GM06990 (cell line): ENCODE measurements at regions not wholly inside any gene's neighbourhood (a gene's known extent, or its start where the extent isn't known, plus 50 kb on each side); places are given as distances from the start of the nearest gene placed in this dataset.

Experiments used
- DNase-seq: peaks from one replicate; pipeline ENCODE4 v3.0.0-alpha.2; 2011; ENCODE audit not compliant: insufficient read length; ENCODE audit errors: extremely low read depth
- H3K27me3 ChIP-seq: replicated peaks from 2 replicates; pipeline ENCODE4 v1.6.0; 2011; ENCODE audit warnings: low read length; ENCODE audit not compliant: control insufficient read depth, insufficient read depth
- H3K36me3 ChIP-seq: 2 replicates; pipeline ENCODE4 v1.5.1; 2011; ENCODE audit warnings: low read length; ENCODE audit not compliant: control insufficient read depth, insufficient read depth
- H3K4me3 ChIP-seq: replicated peaks from 2 replicates; pipeline ENCODE4 v1.5.1; 2011; ENCODE audit warnings: low read depth, mild to moderate bottlenecking, control low read depth, low read length
- TF ChIP-seq, protein P1 (sequence below): IDR thresholded peaks from 2 replicates; pipeline ENCODE4 v1.5.1; 2011; ENCODE audit warnings: low read length, control low read depth, mild to moderate bottlenecking, inconsistent platforms; ENCODE audit not compliant: insufficient read depth, poor library complexity, severe bottlenecking

DNA sequence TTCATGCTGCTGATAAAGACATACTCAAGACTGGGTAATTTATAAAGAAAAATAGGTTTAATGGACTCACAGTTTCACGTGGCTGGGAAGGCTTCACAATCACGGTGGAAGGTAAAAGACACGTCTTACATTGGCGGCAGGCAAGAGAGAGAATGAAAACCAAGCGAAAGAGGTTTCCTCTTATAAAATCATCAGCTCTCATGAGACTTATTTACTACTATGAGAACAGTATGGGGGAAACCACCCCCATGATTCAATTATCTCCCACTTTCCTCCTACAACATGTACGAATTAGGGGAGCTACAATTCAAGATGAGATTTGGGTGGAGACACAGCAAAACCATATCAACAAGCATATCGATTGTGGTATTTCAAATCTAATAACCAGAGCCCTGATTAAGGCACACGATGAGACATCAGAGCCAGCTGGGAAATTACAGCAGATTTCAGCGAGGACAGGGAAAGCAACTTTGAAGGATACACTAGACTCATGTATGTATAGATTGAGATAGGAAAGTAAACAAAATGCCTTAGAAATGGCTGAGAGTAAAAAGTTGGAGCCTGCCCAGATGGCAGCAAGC is 129.8 kb upstream of the GJE1 start:
- DNase-seq = no peak
- Histone ChIP-seq H3K4me3 (no peak overlapping the region), H3K27me3 (no peaks in the 10 kb centered on the region), H3K36me3 (no peaks in the 10 kb centered on the region)
- TF ChIP-seq, protein P1, sequence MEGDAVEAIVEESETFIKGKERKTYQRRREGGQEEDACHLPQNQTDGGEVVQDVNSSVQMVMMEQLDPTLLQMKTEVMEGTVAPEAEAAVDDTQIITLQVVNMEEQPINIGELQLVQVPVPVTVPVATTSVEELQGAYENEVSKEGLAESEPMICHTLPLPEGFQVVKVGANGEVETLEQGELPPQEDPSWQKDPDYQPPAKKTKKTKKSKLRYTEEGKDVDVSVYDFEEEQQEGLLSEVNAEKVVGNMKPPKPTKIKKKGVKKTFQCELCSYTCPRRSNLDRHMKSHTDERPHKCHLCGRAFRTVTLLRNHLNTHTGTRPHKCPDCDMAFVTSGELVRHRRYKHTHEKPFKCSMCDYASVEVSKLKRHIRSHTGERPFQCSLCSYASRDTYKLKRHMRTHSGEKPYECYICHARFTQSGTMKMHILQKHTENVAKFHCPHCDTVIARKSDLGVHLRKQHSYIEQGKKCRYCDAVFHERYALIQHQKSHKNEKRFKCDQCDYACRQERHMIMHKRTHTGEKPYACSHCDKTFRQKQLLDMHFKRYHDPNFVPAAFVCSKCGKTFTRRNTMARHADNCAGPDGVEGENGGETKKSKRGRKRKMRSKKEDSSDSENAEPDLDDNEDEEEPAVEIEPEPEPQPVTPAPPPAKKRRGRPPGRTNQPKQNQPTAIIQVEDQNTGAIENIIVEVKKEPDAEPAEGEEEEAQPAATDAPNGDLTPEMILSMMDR = no peak

DNA sequence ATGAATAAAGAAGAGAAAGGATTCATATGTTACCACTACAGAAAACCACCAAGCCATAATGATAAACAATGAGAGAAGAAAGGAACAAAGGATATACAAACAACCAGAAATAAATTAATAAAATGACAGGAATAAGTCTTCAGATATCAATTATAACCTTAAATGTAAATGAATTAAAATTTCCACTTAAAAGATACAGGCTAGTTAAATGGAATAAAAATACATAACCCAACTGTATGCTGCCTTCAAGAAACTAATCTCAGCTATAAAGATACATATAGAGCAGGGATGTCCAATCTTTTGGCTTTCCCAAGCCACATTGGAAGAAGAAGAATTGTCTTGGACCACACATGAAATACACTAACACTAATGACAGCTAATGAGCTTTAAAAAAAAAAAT is 135.9 kb upstream of the GJE1 start:
- no peak overlapping the region for H3K4me3 ChIP-seq

DNA sequence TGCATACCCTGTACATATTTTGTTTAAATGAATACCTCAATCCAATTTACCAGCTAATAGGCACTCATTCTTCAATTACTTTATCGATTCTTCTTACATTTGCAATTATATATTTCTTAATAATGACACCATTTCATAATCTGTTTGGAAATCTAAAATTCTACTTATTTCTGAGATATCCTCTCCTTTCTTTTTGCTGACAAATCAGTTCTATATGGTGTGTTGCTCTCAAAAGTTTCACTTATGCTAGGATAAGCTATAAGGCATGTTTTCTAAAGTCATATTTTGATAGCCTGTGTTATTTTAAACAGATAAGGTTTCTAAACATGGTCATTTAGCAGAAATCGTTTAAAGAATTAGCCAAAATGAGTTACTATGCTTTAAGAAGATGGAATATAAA is 140.6 kb upstream of the GJE1 start:
- Histone ChIP-seq H3K4me3 (no peak overlapping the region), H3K27me3 (no peaks in the 10 kb centered on the region), H3K36me3 (no peaks in the 10 kb centered on the region)
- no peak for DNase-seq
- TF ChIP-seq, protein P1 = no peak

More for the DNA sequence above, 135.9 kb upstream of the GJE1 start:
- DNase-seq = no peak
- TF ChIP-seq, protein P1 = no peak
- Histone ChIP-seq H3K27me3 (no peaks in the 10 kb centered on the region), H3K36me3 (no peaks in the 10 kb centered on the region)

DNA sequence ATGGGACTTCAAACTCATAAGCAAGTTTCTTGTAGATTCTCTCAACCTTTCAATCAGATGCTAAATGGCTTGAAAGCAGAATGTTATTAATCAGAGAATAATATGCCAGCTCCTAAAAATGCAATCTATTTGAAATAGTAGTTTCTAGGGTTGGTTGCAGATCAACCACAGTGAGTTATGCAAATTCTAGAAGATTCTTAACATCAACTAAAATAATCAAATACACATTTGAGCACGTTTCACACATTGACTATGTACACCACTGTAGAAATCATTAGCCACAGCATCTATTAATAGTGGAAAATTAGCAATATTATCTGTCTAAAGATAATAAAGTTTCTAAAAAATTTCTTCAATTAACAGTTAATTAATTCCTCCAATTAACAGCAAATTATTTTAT is 141.9 kb upstream of the GJE1 start:
- no peak for DNase-seq
- TF ChIP-seq, protein P1 = no peak
- no peak overlapping the region for H3K4me3 ChIP-seq

GRCh38 chr6:141989706-141989959 is 143.1 kb upstream of the GJE1 start:
- no peak for DNase-seq
- Histone ChIP-seq H3K27me3 (no peaks in the 10 kb centered on the region), H3K36me3 (no peaks in the 10 kb centered on the region), H3K4me3 (no peak overlapping the region)
- TF ChIP-seq, protein P1 = no peak

More for the DNA sequence above, 141.9 kb upstream of the GJE1 start:
- Histone ChIP-seq H3K27me3 (no peaks in the 10 kb centered on the region), H3K36me3 (no peaks in the 10 kb centered on the region)
